ENCODE measurements at regions not wholly inside any gene's neighbourhood (a gene's known extent, or its start where the extent isn't known, plus 50 kb on each side); places are given as distances from the start of the nearest gene placed in this dataset.

DNA sequence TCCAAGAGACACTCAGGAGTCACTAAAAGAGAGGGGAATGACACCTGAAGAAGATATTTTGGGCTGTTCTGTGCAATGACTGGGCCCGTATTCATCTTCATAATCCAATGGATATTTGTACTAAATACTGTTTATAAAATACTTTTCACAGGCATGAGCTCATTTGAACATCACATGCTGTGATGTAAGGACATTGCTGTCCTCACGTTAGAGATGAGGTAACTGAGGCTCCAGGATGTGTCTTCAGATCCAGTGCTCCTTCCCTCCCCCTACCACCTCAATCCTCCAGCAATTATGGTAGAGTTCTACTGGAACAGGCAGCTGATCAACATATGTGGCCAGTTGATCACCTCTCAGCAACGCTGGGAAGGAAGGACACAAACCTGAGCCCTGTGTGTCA lies 139.4 kb upstream of the OSMR start:
- Histone ChIP-seq H3K27me3 (ENCODE audit: insufficient read depth, low read length) (no peaks in the 10 kb centered on the region), H3K79me2 (ENCODE audit: insufficient read depth, low read length) (no peaks in the 10 kb centered on the region), H3K4me1 (ENCODE audit: insufficient read depth, low read length, severe bottlenecking) (no peaks in the 10 kb centered on the region), H3K4me2 (ENCODE audit: low read length) (no peak overlapping the region), H3K9me2 (ENCODE audit: low read depth, low read length) (no peaks in the 10 kb centered on the region), H4K20me1 (ENCODE audit: insufficient read depth, low read length) (no peaks in the 10 kb centered on the region), H3K36me3 (ENCODE audit: insufficient read depth, low read length) (no peaks in the 10 kb centered on the region), H3K4me3 (ENCODE audit: low read depth, low read length, poor library complexity, severe bottlenecking) (no peak overlapping the region), H3F3A (ENCODE audit: insufficient read depth, low read length) (no peaks in the 10 kb centered on the region), H3K27ac (ENCODE audit: low read depth, low read length, poor library complexity, severe bottlenecking) (no peak overlapping the region), H2AFZ (ENCODE audit: low read length) (no peak overlapping the region), H3K9me3 (ENCODE audit: low read length) (no peaks in the 10 kb centered on the region), H3K9ac (ENCODE audit: low read length) (no peak overlapping the region)
- TF ChIP-seq, protein P1, sequence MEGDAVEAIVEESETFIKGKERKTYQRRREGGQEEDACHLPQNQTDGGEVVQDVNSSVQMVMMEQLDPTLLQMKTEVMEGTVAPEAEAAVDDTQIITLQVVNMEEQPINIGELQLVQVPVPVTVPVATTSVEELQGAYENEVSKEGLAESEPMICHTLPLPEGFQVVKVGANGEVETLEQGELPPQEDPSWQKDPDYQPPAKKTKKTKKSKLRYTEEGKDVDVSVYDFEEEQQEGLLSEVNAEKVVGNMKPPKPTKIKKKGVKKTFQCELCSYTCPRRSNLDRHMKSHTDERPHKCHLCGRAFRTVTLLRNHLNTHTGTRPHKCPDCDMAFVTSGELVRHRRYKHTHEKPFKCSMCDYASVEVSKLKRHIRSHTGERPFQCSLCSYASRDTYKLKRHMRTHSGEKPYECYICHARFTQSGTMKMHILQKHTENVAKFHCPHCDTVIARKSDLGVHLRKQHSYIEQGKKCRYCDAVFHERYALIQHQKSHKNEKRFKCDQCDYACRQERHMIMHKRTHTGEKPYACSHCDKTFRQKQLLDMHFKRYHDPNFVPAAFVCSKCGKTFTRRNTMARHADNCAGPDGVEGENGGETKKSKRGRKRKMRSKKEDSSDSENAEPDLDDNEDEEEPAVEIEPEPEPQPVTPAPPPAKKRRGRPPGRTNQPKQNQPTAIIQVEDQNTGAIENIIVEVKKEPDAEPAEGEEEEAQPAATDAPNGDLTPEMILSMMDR (IDR thresholded peaks at IDR 0.05; ENCODE audit: low read length): no peak
- no peak for TF ChIP-seq EZH2 (IDR thresholded peaks at IDR 0.05; ENCODE audit: borderline replicate concordance, low read length)

DNA sequence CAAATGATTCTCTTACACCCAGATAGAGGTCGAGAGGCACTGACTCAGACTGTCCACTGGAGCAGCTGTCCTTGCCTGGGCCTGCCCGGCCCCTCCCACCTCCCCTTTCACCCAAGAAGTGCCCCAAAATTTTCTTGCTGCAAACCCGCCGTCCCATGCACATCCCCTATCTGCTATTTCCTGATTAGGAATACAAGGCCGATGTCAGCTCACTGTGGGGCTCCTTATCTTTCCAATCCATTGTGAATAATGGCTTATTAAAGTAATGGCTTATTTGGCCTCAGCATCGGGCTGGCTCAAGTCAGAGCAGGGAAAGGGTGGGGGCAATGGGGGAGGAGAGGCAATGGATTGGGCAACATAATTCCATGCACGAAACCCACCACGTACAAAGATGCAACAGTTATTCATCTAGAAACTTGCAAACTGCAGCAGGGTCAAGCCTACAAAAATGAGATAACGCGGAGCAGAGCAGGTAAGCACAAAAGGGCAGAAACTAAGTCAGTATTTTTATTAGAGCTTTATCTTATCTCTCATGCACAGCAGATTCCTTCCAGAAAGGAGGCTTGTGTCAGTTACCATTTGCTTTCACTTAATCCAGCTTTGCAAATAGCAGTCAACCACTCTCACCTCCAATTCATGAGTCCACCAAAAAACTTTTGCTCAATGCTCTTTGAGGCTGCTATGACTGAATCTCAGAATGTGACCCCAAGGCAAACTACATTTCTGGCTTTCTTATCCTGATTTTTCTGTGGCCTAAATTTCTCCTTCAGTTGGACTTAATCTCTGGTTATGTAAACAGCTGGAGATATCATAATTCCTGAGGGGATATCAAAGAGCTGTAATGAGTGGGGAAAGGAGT lies 138.2 kb upstream of the OSMR start:
- no peak overlapping the region for H2AFZ ChIP-seq (ENCODE audit: low read length)
- H3K4me1 ChIP-seq (ENCODE audit: insufficient read depth, low read length, severe bottlenecking): no peaks in the 10 kb centered on the region
- no peaks in the 10 kb centered on the region for H3K9me3 ChIP-seq (ENCODE audit: low read length)
- H3K27me3 ChIP-seq (ENCODE audit: insufficient read depth, low read length): no peaks in the 10 kb centered on the region
- H3K4me3 ChIP-seq (ENCODE audit: low read depth, low read length, poor library complexity, severe bottlenecking): no peak overlapping the region
- no peaks in the 10 kb centered on the region for H3K36me3 ChIP-seq (ENCODE audit: insufficient read depth, low read length)
- no peaks in the 10 kb centered on the region for H4K20me1 ChIP-seq (ENCODE audit: insufficient read depth, low read length)
- no peak overlapping the region for H3K9ac ChIP-seq (ENCODE audit: low read length)
- no peak overlapping the region for H3K4me2 ChIP-seq (ENCODE audit: low read length)
- no peaks in the 10 kb centered on the region for H3K79me2 ChIP-seq (ENCODE audit: insufficient read depth, low read length)
- H3F3A ChIP-seq (ENCODE audit: insufficient read depth, low read length): no peaks in the 10 kb centered on the region
- no peaks in the 10 kb centered on the region for H3K9me2 ChIP-seq (ENCODE audit: low read depth, low read length)
- TF ChIP-seq, protein P1 (IDR thresholded peaks at IDR 0.05; ENCODE audit: low read length): no peak
- TF ChIP-seq EZH2 (IDR thresholded peaks at IDR 0.05; ENCODE audit: borderline replicate concordance, low read length): no peak
- no peak overlapping the region for H3K27ac ChIP-seq (ENCODE audit: low read depth, low read length, poor library complexity, severe bottlenecking)

DNA sequence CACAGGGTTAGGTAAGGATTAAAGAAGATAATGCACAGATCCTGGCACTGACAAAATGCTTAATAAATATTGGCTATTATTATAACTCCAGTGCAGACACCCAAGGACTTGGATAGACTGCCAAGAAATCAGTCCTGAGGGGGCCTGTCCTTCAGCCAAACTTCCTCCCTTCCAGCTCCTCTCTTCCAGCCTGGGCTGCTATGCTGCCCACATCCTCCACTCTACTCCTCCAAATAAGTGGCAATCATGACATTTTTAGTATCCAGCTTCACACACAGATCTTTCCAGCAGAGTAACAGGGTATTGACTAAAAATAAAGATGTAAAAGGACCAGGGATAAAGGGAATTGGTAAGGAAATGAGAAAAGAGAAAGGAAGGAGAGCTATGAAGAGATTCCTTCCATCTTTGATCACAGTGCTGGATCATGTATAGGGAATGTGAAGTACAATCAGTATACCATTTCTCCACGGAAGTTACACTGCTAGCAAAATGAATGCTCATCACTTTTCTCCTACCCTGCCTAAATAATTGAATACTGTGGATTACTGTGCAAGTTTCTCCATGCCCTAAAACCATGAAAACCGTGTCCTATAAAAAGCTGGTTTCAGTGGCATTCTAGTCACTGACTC lies 136.0 kb upstream of the OSMR start:
- Histone ChIP-seq H3K36me3 (ENCODE audit: insufficient read depth, low read length) (no peaks in the 10 kb centered on the region), H4K20me1 (ENCODE audit: insufficient read depth, low read length) (no peaks in the 10 kb centered on the region), H3K27ac (ENCODE audit: low read depth, low read length, poor library complexity, severe bottlenecking) (no peak overlapping the region), H3K4me1 (ENCODE audit: insufficient read depth, low read length, severe bottlenecking) (no peaks in the 10 kb centered on the region), H3K9me3 (ENCODE audit: low read length) (no peaks in the 10 kb centered on the region), H3K27me3 (ENCODE audit: insufficient read depth, low read length) (no peaks in the 10 kb centered on the region), H2AFZ (ENCODE audit: low read length) (no peak overlapping the region), H3K79me2 (ENCODE audit: insufficient read depth, low read length) (no peaks in the 10 kb centered on the region), H3F3A (ENCODE audit: insufficient read depth, low read length) (no peaks in the 10 kb centered on the region), H3K9ac (ENCODE audit: low read length) (no peak overlapping the region), H3K4me2 (ENCODE audit: low read length) (no peak overlapping the region), H3K9me2 (ENCODE audit: low read depth, low read length) (no peaks in the 10 kb centered on the region), H3K4me3 (ENCODE audit: low read depth, low read length, poor library complexity, severe bottlenecking) (no peak overlapping the region)
- TF ChIP-seq, protein P1 (IDR thresholded peaks at IDR 0.05; ENCODE audit: low read length): no peak
- TF ChIP-seq EZH2 (IDR thresholded peaks at IDR 0.05; ENCODE audit: borderline replicate concordance, low read length): no peak

Data from OCI-LY1 (cell line).